HG02840 (cell line): ENCODE measurements at regions not wholly inside any gene's neighbourhood (a gene's known extent, or its start where the extent isn't known, plus 50 kb on each side); places are given as distances from the start of the nearest gene placed in this dataset.

Experiments used
- ATAC-seq: cut with Tn5 transposase; IDR thresholded peaks from one replicate; pipeline ENCODE4 v1.9.1; 2021; ENCODE audit warnings: mild to moderate bottlenecking, moderate library complexity, moderate number of reproducible peaks; ENCODE audit not compliant: unreplicated experiment, low FRiP score

GRCh38 chr15:93515256-93516051, 426.4 kb upstream of the RGMA start:
- no peak for ATAC-seq

GRCh38 chr15:93506646-93507045, 417.6 kb upstream of the RGMA start:
- ATAC-seq, result no peak

GRCh38 chr15:93505506-93505905, 416.5 kb upstream of the RGMA start:
- no peak for ATAC-seq

GRCh38 chr15:93501946-93502345, 412.9 kb upstream of the RGMA start:
- ATAC-seq, result no peak

GRCh38 chr15:93500155-93500554, 411.1 kb upstream of the RGMA start:
- no peak for ATAC-seq

GRCh38 chr15:93497291-93497690, 408.3 kb upstream of the RGMA start:
- ATAC-seq, result no peak

GRCh38 chr15:93496888-93497287, 407.9 kb upstream of the RGMA start:
- no peak for ATAC-seq

GRCh38 chr15:93495799-93496637, 407.0 kb upstream of the RGMA start:
- no peak for ATAC-seq

- ATAC-seq, result no peak
Observed at GRCh38 chr15:93493172-93493571, 404.2 kb upstream of the RGMA start.

GRCh38 chr15:93491291-93491690, 402.3 kb upstream of the RGMA start:
- no peak for ATAC-seq

GRCh38 chr15:93488296-93488713, 399.3 kb upstream of the RGMA start:
- ATAC-seq, result no peak

GRCh38 chr15:93486407-93487117, 397.6 kb upstream of the RGMA start:
- no peak for ATAC-seq

GRCh38 chr15:93485438-93486327, 396.7 kb upstream of the RGMA start:
- ATAC-seq, result no peak

GRCh38 chr15:93483923-93484322, 394.9 kb upstream of the RGMA start:
- no peak for ATAC-seq

- ATAC-seq, result no peak
Observed at GRCh38 chr15:93482731-93483130, 393.7 kb upstream of the RGMA start.

GRCh38 chr15:93479715-93480114, 390.7 kb upstream of the RGMA start:
- ATAC-seq, result no peak

- no peak for ATAC-seq
Observed at GRCh38 chr15:93478947-93479346, 389.9 kb upstream of the RGMA start.

GRCh38 chr15:93477721-93478120, 388.7 kb upstream of the RGMA start:
- no peak for ATAC-seq

- ATAC-seq, result no peak
Observed at GRCh38 chr15:93477188-93477587, 388.2 kb upstream of the RGMA start.
